ENCODE measurements at regions not wholly inside any gene's neighbourhood (a gene's known extent, or its start where the extent isn't known, plus 50 kb on each side); places are given as distances from the start of the nearest gene placed in this dataset.

- no CpG with 5 or more reads among the region's 6 CpGs for WGBS (ENCODE audit: extremely low coverage, insufficient coverage, low lambda C conversion rate)
- Histone ChIP-seq H3K79me1 (ENCODE audit: low read length) (no peaks in the 10 kb centered on the region), H3K4me1 (ENCODE audit: control insufficient read depth, low read depth, low read length) (peaks cover 2% of the 10 kb centered on the region), H3K9ac (ENCODE audit: low read length) (no peak overlapping the region), H4K8ac (ENCODE audit: low read depth, low read length) (no peak overlapping the region), H3K27me3 (ENCODE audit: insufficient read depth, low read length, poor library complexity) (no peaks in the 10 kb centered on the region), H3K18ac (ENCODE audit: low read length) (no peak overlapping the region), H3K36me3 (ENCODE audit: control insufficient read depth, insufficient read depth, low read length) (no peaks in the 10 kb centered on the region), H3K56ac (ENCODE audit: low read length) (no peak overlapping the region), H3K4me2 (ENCODE audit: low read length) (no peak overlapping the region), H3K27ac (ENCODE audit: low read depth, low read length) (no peak overlapping the region), H2BK15ac (replicated peaks; ENCODE audit: low read depth) (no peak overlapping the region), H3K79me2 (ENCODE audit: control insufficient read depth, insufficient read depth, low read length) (no peaks in the 10 kb centered on the region), H3K4ac (ENCODE audit: low read depth, low read length) (no peak overlapping the region), H2BK120ac (ENCODE audit: low read depth, low read length) (no peak overlapping the region), H2AK5ac (ENCODE audit: low read length) (no peak overlapping the region), H3K4me3 (ENCODE audit: low read length) (no peak overlapping the region), H3K23ac (ENCODE audit: low read length) (no peak overlapping the region), H4K5ac (ENCODE audit: low read length) (no peak overlapping the region), H2BK5ac (ENCODE audit: low read length) (no peak overlapping the region)
- DNase-seq: peak; percentile 36
Measured at GRCh38 chr6:56366141-56366852, 118.9 kb upstream of the COL21A1 start.

- peaks cover 2% of the 10 kb centered on the region for H3K4me1 ChIP-seq (ENCODE audit: control insufficient read depth, low read depth, low read length)
- no peak overlapping the region for H3K27ac ChIP-seq (ENCODE audit: low read depth, low read length)
- no peaks in the 10 kb centered on the region for H3K79me1 ChIP-seq (ENCODE audit: low read length)
- no peak overlapping the region for H3K4me3 ChIP-seq (ENCODE audit: low read length)
- H3K27me3 ChIP-seq (ENCODE audit: insufficient read depth, low read length, poor library complexity): no peaks in the 10 kb centered on the region
- no peak overlapping the region for H3K18ac ChIP-seq (ENCODE audit: low read length)
- DNase-seq: no peak
- no peak overlapping the region for H2BK5ac ChIP-seq (ENCODE audit: low read length)
- H3K9ac ChIP-seq (ENCODE audit: low read length): no peak overlapping the region
- WGBS (ENCODE audit: extremely low coverage, insufficient coverage, low lambda C conversion rate): no CpG with 5 or more reads among the region's 2 CpGs
- no peak overlapping the region for H2BK15ac ChIP-seq (replicated peaks; ENCODE audit: low read depth)
- no peak overlapping the region for H3K4ac ChIP-seq (ENCODE audit: low read depth, low read length)
- H3K36me3 ChIP-seq (ENCODE audit: control insufficient read depth, insufficient read depth, low read length): no peaks in the 10 kb centered on the region
- no peak overlapping the region for H2BK120ac ChIP-seq (ENCODE audit: low read depth, low read length)
- H3K56ac ChIP-seq (ENCODE audit: low read length): no peak overlapping the region
- no peak overlapping the region for H4K8ac ChIP-seq (ENCODE audit: low read depth, low read length)
- H3K79me2 ChIP-seq (ENCODE audit: control insufficient read depth, insufficient read depth, low read length): no peaks in the 10 kb centered on the region
- no peak overlapping the region for H3K4me2 ChIP-seq (ENCODE audit: low read length)
- no peak overlapping the region for H2AK5ac ChIP-seq (ENCODE audit: low read length)
- no peak overlapping the region for H3K23ac ChIP-seq (ENCODE audit: low read length)
- H4K5ac ChIP-seq (ENCODE audit: low read length): no peak overlapping the region
Measured at GRCh38 chr6:56364827-56365339, 117.5 kb upstream of the COL21A1 start.

- no peaks in the 10 kb centered on the region for H3K79me2 ChIP-seq (ENCODE audit: control insufficient read depth, insufficient read depth, low read length)
- no peak overlapping the region for H3K4me2 ChIP-seq (ENCODE audit: low read length)
- H2BK5ac ChIP-seq (ENCODE audit: low read length): no peak overlapping the region
- H2BK120ac ChIP-seq (ENCODE audit: low read depth, low read length): no peak overlapping the region
- no peaks in the 10 kb centered on the region for H3K27me3 ChIP-seq (ENCODE audit: insufficient read depth, low read length, poor library complexity)
- H3K27ac ChIP-seq (ENCODE audit: low read depth, low read length): no peak overlapping the region
- H3K79me1 ChIP-seq (ENCODE audit: low read length): no peaks in the 10 kb centered on the region
- H2BK15ac ChIP-seq (replicated peaks; ENCODE audit: low read depth): no peak overlapping the region
- no peak overlapping the region for H3K4ac ChIP-seq (ENCODE audit: low read depth, low read length)
- DNase-seq: no peak
- no peak overlapping the region for H2AK5ac ChIP-seq (ENCODE audit: low read length)
- H3K23ac ChIP-seq (ENCODE audit: low read length): no peak overlapping the region
- peaks cover 2% of the 10 kb centered on the region for H3K4me1 ChIP-seq (ENCODE audit: control insufficient read depth, low read depth, low read length)
- no peak overlapping the region for H3K4me3 ChIP-seq (ENCODE audit: low read length)
- H4K8ac ChIP-seq (ENCODE audit: low read depth, low read length): no peak overlapping the region
- no peak overlapping the region for H3K56ac ChIP-seq (ENCODE audit: low read length)
- no peak overlapping the region for H3K9ac ChIP-seq (ENCODE audit: low read length)
- H3K36me3 ChIP-seq (ENCODE audit: control insufficient read depth, insufficient read depth, low read length): no peaks in the 10 kb centered on the region
- H4K5ac ChIP-seq (ENCODE audit: low read length): no peak overlapping the region
- H3K18ac ChIP-seq (ENCODE audit: low read length): no peak overlapping the region
Measured at GRCh38 chr6:56364431-56364826, 117.0 kb upstream of the COL21A1 start.

GRCh38 chr6:56363796-56364430 lies 116.5 kb upstream of the COL21A1 start:
- no peaks in the 10 kb centered on the region for H3K27me3 ChIP-seq (ENCODE audit: insufficient read depth, low read length, poor library complexity)
- no peak overlapping the region for H2AK5ac ChIP-seq (ENCODE audit: low read length)
- no peak overlapping the region for H3K23ac ChIP-seq (ENCODE audit: low read length)
- H3K79me1 ChIP-seq (ENCODE audit: low read length): no peaks in the 10 kb centered on the region
- H2BK5ac ChIP-seq (ENCODE audit: low read length): no peak overlapping the region
- DNase-seq: no peak
- no peaks in the 10 kb centered on the region for H3K36me3 ChIP-seq (ENCODE audit: control insufficient read depth, insufficient read depth, low read length)
- H3K4me2 ChIP-seq (ENCODE audit: low read length): no peak overlapping the region
- H2BK15ac ChIP-seq (replicated peaks; ENCODE audit: low read depth): no peak overlapping the region
- no peak overlapping the region for H3K18ac ChIP-seq (ENCODE audit: low read length)
- H4K8ac ChIP-seq (ENCODE audit: low read depth, low read length): no peak overlapping the region
- H3K56ac ChIP-seq (ENCODE audit: low read length): no peak overlapping the region
- H3K4me3 ChIP-seq (ENCODE audit: low read length): no peak overlapping the region
- H3K4ac ChIP-seq (ENCODE audit: low read depth, low read length): no peak overlapping the region
- no peak overlapping the region for H3K9ac ChIP-seq (ENCODE audit: low read length)
- H4K5ac ChIP-seq (ENCODE audit: low read length): no peak overlapping the region
- H3K79me2 ChIP-seq (ENCODE audit: control insufficient read depth, insufficient read depth, low read length): no peaks in the 10 kb centered on the region
- no peak overlapping the region for H3K27ac ChIP-seq (ENCODE audit: low read depth, low read length)
- no CpG with 5 or more reads among the region's 5 CpGs for WGBS (ENCODE audit: extremely low coverage, insufficient coverage, low lambda C conversion rate)
- peaks cover 2% of the 10 kb centered on the region for H3K4me1 ChIP-seq (ENCODE audit: control insufficient read depth, low read depth, low read length)
- no peak overlapping the region for H2BK120ac ChIP-seq (ENCODE audit: low read depth, low read length)

- no peak overlapping the region for H3K4me2 ChIP-seq (ENCODE audit: low read length)
- no peaks in the 10 kb centered on the region for H3K79me2 ChIP-seq (ENCODE audit: control insufficient read depth, insufficient read depth, low read length)
- no peak overlapping the region for H3K27ac ChIP-seq (ENCODE audit: low read depth, low read length)
- H3K4ac ChIP-seq (ENCODE audit: low read depth, low read length): no peak overlapping the region
- DNase-seq: no peak
- H3K4me3 ChIP-seq (ENCODE audit: low read length): no peak overlapping the region
- H2BK5ac ChIP-seq (ENCODE audit: low read length): no peak overlapping the region
- no peak overlapping the region for H4K8ac ChIP-seq (ENCODE audit: low read depth, low read length)
- no peak overlapping the region for H3K23ac ChIP-seq (ENCODE audit: low read length)
- H3K27me3 ChIP-seq (ENCODE audit: insufficient read depth, low read length, poor library complexity): no peaks in the 10 kb centered on the region
- H3K4me1 ChIP-seq (ENCODE audit: control insufficient read depth, low read depth, low read length): peaks cover 2% of the 10 kb centered on the region
- H2BK120ac ChIP-seq (ENCODE audit: low read depth, low read length): no peak overlapping the region
- H3K56ac ChIP-seq (ENCODE audit: low read length): no peak overlapping the region
- no peak overlapping the region for H2AK5ac ChIP-seq (ENCODE audit: low read length)
- no peak overlapping the region for H4K5ac ChIP-seq (ENCODE audit: low read length)
- H2BK15ac ChIP-seq (replicated peaks; ENCODE audit: low read depth): no peak overlapping the region
- H3K79me1 ChIP-seq (ENCODE audit: low read length): no peaks in the 10 kb centered on the region
- no peak overlapping the region for H3K9ac ChIP-seq (ENCODE audit: low read length)
- H3K36me3 ChIP-seq (ENCODE audit: control insufficient read depth, insufficient read depth, low read length): no peaks in the 10 kb centered on the region
- H3K18ac ChIP-seq (ENCODE audit: low read length): no peak overlapping the region
- WGBS (ENCODE audit: extremely low coverage, insufficient coverage, low lambda C conversion rate): no CpG with 5 or more reads among the region's 4 CpGs
Measured at GRCh38 chr6:56361812-56362211, 114.4 kb upstream of the COL21A1 start.

Data from mesendoderm (in vitro differentiated cells).